GM12892 (cell line): ENCODE measurements at regions not wholly inside any gene's neighbourhood (a gene's known extent, or its start where the extent isn't known, plus 50 kb on each side); places are given as distances from the start of the nearest gene placed in this dataset.

Source experiments
- DNase-seq: peaks from one replicate; pipeline ENCODE4 v3.0.0; 2011; ENCODE audit not compliant: insufficient read length
- FAIRE-seq: peaks from 2 replicates; lab custom pipeline; 2011; peaks lifted over from hg19 to GRCh38; lab: Jason Lieb, UNC
- POLR2A ChIP-seq: IDR thresholded peaks from 2 replicates; pipeline ENCODE4 v1.6.1; 2011; ENCODE audit warnings: low read depth, low read length, control low read depth
- POLR2AphosphoS5 ChIP-seq: IDR thresholded peaks from 2 replicates; pipeline ENCODE4 v1.6.1; 2011; ENCODE audit warnings: low read depth, low read length, control low read depth
- TAF1 ChIP-seq: IDR thresholded peaks from 2 replicates; pipeline ENCODE4 v1.6.1; 2011; ENCODE audit warnings: low read depth, mild to moderate bottlenecking, control low read depth, low read length, borderline replicate concordance

DNA sequence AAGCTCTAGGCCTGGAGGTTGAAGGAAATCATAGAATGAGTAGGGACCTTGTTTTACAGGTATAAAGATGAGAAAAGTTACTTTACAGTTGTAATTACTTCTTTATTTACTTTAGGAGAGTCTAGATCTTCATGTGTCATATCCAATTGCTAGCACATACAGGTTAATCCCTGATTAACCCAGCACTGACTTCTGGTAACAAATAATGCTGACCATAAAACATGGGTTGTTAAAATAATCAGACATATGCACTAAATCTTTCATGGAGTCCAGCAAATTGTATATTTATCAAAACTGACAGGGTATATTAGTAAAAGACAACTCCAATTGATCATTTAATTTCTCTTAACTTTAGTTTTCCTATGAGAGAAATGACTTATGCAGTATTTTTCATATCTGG is 245.2 kb downstream of the NFKBIZ start:
- FAIRE-seq (no peak), DNase-seq (no peak)
- no peak for TF ChIP-seq POLR2A
- TF ChIP-seq TAF1, result no peak
- no peak for TF ChIP-seq POLR2AphosphoS5

DNA sequence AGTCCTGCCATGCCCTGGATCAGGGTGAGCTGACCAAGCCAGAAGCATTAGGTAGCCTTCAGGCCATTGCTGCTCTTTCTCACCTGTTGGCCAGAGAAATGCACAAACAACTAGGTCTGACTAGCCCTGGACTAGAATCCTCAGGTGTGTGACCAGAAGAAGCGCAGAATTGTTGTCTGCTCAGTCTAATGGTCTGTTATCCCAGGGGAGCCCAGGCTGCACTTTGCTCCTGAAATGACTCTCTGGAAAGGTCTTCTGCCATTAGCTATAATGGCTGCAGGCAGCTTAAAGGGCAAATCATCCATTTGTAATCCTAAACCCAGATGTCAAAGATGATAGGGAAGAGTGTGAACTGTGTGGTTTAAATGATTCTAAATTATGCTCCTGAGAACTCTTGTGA is 246.1 kb downstream of the NFKBIZ start:
- FAIRE-seq (no peak), DNase-seq (no peak)
- TF ChIP-seq TAF1 (no peak), POLR2AphosphoS5 (no peak), POLR2A (no peak)

DNA sequence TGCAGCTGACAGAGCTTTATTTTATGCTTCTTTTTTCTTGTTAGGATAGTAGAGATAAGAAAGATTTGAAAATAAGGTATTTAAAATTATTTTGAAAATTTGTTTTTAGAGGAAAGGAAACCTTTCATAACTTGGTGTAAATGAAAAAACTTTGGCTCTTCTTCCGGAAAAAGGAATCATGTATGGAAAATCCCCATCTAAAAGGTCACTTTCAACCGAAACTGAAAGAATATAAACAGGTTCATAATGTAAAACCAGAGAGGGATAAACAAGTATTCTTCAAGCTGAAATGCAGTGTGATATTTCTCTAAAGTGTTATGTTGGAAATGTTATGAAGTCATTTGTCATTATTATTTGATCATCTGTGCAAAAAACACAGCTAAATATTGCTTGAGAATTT is 246.8 kb downstream of the NFKBIZ start:
- FAIRE-seq, result peak; percentile 5

DNA sequence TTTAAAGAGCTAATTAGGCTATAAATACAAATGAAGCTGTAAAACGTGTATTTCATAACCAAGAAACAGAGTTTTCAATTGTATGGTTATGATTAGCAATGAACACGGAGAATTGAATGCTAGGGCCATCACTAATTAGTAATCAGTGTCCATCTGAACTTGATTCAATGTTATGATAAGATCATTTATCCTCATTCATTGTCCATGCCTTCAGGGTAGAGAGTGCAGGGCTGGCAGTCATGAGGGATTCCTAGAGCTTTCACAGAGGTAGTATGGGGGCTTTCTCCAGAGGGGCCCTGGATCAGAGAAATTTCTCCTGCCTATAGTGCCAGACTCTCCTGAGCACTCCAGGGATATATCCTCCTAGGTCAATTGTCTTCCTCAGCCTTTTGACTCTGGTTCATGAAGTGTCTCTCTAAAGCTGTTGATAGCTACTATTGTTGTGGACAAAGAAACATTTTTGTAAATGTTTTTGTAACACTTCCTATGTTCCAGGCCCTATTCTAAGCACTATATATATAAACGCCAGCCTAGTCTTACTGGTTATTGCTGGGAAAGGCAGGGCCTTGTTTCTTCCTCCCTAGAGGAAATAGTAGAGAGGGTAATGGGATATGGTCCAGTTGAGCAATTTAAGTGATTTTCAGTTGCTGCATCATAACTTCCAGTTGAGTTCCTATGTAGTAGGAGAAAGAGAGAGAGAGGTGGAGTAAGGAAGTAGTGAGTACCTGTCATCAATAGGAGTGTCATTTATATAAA is 249.0 kb downstream of the NFKBIZ start:
- DNase-seq (no peak), FAIRE-seq (no peak)
- TF ChIP-seq POLR2AphosphoS5, result no peak

More for the DNA sequence above, 246.8 kb downstream of the NFKBIZ start:
- no peak for DNase-seq
- TF ChIP-seq POLR2A (no peak), POLR2AphosphoS5 (no peak), TAF1 (no peak)

DNA sequence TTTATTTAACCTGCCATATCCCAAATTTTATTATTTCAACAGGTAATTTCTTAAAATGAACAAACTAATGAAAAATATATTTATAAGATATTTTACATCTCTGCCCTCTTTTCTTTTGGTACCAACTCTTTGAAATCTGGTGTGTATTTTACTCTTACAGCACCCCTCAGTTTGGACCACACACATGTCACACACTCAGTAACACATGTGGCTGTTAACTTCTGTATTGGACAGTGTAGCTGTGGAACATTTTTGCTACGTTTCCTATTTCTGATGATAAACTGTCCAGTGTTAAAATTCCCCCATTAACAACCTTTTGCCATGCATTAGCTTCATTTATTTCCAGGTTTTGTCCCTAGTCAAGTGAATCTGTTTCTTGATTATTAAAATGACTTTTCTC is 250.6 kb downstream of the NFKBIZ start:
- DNase-seq, result no peak
- FAIRE-seq, result no peak
- TF ChIP-seq POLR2AphosphoS5 (no peak), POLR2A (no peak), TAF1 (no peak)

DNA sequence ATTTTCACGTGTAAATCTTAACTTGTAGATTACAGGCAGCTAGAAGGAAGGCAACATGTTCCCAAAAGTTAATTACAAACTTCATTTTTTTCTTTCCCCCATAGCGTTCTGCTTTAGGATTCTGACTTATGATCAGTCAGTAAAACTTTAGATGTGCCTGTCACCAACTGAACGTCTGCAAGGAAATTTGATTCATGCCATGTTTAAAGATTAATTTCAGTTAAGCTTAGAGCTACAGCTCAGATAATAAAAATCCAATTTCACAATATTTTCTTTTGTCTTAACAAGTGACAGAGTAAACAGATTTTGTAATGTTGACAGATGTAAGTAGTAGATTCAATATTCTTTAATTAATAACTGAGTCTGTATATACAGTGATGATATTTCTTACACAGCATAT is 253.1 kb downstream of the NFKBIZ start:
- DNase-seq (no peak), FAIRE-seq (no peak)
- TF ChIP-seq TAF1 (no peak), POLR2AphosphoS5 (no peak)

DNA sequence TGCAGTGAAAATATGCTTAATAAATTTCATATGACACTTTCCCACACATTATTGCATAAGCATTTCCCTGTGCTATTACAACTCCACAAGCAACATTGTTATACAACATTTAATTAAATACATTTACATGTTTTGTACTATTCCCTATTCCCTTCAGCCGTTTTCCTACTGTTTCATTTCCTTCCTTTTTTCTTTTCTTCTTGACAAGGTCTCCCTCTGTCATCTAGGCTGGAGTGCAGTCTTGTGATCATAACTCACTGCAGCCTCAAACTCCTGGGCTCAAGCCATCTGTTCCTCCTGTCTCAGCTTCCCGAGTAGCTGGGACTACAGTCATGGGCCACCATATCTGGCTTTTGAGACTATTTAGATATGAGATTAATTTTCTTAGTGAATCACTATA is 254.7 kb downstream of the NFKBIZ start:
- TF ChIP-seq POLR2A, result no peak
- TF ChIP-seq TAF1, result no peak
- no peak for TF ChIP-seq POLR2AphosphoS5
- no peak for DNase-seq

DNA sequence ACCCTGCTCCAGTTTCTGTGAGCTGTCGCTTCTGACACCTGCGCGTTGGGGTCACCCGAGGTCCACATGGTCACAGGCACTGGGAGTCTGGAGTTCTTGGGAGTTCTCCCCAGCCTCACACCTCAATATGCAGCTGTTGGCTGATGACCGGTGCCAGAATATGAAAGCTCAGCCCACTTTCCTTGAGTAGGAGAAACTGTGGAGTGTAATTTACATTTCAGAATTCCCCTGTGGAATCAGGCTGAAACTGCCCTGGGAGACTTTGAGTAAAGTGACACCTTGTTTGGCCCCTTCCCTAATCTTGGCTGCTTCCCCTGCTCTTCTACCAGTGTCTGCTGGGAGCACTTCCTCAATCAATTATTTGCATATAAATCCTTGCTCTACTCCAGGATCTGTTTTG is 255.9 kb downstream of the NFKBIZ start:
- FAIRE-seq (no peak), DNase-seq (no peak)
- no peak for TF ChIP-seq TAF1
- TF ChIP-seq POLR2AphosphoS5, result no peak
- TF ChIP-seq POLR2A, result no peak

More for the DNA sequence above, 254.7 kb downstream of the NFKBIZ start:
- FAIRE-seq, result no peak

DNA sequence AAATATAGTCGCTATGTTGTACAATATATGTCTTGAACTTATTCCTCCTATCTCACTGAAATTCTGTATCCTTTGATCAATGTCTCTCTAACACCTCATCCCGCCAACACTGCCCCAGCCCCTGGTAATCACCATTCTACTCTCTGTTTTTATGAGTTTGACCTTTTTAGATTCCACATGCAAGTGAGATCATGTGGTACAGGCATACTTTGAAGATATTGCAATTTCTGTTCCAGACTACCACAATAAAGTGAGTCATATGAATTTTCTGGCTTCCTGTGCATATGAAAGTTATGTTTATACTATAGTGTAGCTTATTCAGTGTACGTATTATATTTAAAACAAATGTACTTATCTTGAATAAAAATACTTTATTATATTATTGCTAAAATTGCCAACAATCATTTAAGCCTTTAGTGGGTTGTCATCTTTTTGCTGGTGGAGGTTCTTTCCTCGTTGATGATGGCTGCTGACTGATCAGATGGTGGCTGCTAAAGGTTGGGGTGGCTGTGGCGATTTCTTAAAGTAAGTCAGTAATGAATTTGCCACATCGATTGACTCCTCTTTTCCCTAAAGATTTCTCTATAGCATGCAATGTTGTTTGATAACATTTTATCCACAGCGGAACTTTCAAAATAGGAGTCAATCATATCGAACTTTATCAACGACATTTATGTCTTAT is 257.2 kb downstream of the NFKBIZ start:
- FAIRE-seq (no peak), DNase-seq (no peak)

DNA sequence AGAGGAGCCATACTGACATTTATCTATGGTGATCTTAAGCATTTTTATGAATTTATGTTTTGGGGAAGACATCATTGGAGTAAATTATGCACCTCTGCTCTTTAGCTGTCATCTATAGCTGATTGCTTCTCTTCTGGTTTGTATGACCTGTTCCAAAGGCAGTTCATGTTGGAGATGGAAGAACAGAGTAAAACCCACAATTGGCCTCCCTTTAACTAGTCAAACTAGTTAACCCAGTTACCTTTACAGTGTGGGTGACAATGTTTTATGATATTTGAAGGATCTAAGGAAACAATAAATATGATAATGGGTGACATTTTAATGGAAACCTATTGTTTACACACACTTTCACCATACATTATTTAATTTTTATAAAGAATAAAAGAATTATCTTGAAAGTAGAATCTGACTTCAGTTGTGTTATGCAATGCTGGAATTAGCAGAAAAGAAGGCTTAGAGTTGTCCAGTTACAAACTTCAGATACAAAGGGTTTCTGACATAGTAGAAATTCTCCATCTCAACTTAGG is 263.5 kb downstream of the NFKBIZ start:
- no peak for TF ChIP-seq TAF1
- no peak for DNase-seq
- no peak for FAIRE-seq

More for the DNA sequence above, 257.2 kb downstream of the NFKBIZ start:
- TF ChIP-seq POLR2A (no peak), TAF1 (no peak), POLR2AphosphoS5 (no peak)

DNA sequence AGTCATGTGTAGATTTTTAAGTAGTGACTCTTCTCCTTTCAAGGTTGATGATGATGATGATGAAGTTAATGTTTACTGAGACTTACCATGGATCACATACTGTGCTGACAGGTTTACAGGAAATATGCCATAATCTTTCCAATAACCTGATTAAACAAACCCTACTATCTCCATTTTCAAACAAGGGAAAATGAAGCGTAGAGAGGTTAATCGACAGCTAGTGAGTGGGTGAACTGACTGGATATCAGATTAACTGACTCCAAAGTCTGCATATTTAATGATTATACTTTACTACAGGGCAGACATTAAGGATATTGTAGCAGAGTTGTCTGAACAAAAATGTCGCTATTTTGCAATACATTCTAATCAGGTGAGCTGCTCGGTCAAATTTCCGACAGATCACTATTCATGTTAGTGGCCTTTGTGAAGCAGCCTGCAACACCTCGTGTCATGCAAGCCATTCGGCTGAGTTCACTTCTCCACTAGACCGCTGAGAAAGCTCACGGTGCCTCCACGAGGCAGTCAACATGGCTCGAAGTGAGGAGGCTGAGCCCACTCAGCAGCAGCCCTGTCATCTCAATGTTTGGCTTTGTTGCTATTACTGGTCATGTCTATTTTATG is 264.2 kb downstream of the NFKBIZ start:
- FAIRE-seq, result no peak
- DNase-seq, result no peak
- TF ChIP-seq POLR2AphosphoS5 (no peak), TAF1 (no peak), POLR2A (no peak)
